ENCODE measurements at regions not wholly inside any gene's neighbourhood (a gene's known extent, or its start where the extent isn't known, plus 50 kb on each side); places are given as distances from the start of the nearest gene placed in this dataset.

DNA sequence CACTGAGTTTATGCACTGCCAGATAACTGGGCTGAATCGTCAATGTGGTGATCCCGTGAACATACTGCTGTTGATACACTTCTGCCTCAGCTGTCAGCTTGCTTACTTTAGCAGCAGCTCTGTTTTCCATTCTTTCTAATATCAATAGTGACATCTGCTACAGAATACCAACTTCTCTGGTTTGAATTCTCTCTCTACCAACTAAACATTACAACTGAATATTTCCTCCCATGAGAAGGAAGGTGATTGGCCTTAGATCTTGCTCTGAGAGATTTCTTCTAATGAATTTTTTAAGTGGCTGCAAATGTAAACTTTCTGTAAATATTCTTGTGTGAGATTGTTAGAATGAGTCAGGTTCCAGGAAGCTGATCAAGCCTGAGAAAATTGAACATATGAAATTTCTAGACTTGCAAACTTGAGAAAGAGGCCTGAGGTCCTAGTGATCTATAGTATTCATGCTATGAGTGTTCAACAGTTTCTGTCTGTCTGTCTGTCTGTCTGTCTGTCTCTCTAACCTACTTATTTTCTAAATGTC is 205.5 kb upstream of the CDKN2B start:
- TF ChIP-seq, protein P1, sequence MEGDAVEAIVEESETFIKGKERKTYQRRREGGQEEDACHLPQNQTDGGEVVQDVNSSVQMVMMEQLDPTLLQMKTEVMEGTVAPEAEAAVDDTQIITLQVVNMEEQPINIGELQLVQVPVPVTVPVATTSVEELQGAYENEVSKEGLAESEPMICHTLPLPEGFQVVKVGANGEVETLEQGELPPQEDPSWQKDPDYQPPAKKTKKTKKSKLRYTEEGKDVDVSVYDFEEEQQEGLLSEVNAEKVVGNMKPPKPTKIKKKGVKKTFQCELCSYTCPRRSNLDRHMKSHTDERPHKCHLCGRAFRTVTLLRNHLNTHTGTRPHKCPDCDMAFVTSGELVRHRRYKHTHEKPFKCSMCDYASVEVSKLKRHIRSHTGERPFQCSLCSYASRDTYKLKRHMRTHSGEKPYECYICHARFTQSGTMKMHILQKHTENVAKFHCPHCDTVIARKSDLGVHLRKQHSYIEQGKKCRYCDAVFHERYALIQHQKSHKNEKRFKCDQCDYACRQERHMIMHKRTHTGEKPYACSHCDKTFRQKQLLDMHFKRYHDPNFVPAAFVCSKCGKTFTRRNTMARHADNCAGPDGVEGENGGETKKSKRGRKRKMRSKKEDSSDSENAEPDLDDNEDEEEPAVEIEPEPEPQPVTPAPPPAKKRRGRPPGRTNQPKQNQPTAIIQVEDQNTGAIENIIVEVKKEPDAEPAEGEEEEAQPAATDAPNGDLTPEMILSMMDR (IDR thresholded peaks at IDR 0.05), result no peak
- no peak for TF ChIP-seq POLR2A (IDR thresholded peaks at IDR 0.05)

All from testis (tissue), 2 donors.